Ecto neural progenitor cell (in vitro differentiated cells): ENCODE measurements at regions not wholly inside any gene's neighbourhood (a gene's known extent, or its start where the extent isn't known, plus 50 kb on each side); places are given as distances from the start of the nearest gene placed in this dataset.

Source experiments
- DNase-seq: peaks from one replicate; pipeline ENCODE4 v3.0.0-alpha.2; 2018; ENCODE audit warnings: low spot score

GRCh38 chr20:50426866-50427718 lies 83.1 kb upstream of the PTPN1 start:
- DNase-seq = no peak

- no peak for DNase-seq
These were observed 82.5 kb upstream of the PTPN1 start for GRCh38 chr20:50427719-50428083.

GRCh38 chr20:50428097-50428828 lies 81.9 kb upstream of the PTPN1 start:
- DNase-seq = no peak

GRCh38 chr20:50429412-50429811 lies 80.8 kb upstream of the PTPN1 start:
- DNase-seq = no peak

GRCh38 chr20:50431066-50431450 lies 79.1 kb upstream of the PTPN1 start:
- no peak for DNase-seq

GRCh38 chr20:50433001-50433761 lies 77.0 kb upstream of the PTPN1 start:
- DNase-seq = no peak

GRCh38 chr20:50434321-50434652 lies 75.9 kb upstream of the PTPN1 start:
- DNase-seq = no peak

- DNase-seq = no peak
These were observed 75.4 kb upstream of the PTPN1 start for GRCh38 chr20:50434653-50435396.

- no peak for DNase-seq
These were observed 74.7 kb upstream of the PTPN1 start for GRCh38 chr20:50435397-50436051.

GRCh38 chr20:50436052-50436656 lies 74.0 kb upstream of the PTPN1 start:
- DNase-seq = no peak

- no peak for DNase-seq
These were observed 73.5 kb upstream of the PTPN1 start for GRCh38 chr20:50436696-50437095.

- no peak for DNase-seq
These were observed 71.2 kb upstream of the PTPN1 start for GRCh38 chr20:50438986-50439407.

GRCh38 chr20:50439539-50440453 lies 70.4 kb upstream of the PTPN1 start:
- no peak for DNase-seq

- no peak for DNase-seq
These were observed 67.7 kb upstream of the PTPN1 start for GRCh38 chr20:50442512-50442911.

- no peak for DNase-seq
These were observed 64.6 kb upstream of the PTPN1 start for GRCh38 chr20:50445354-50446151.

- DNase-seq = no peak
These were observed 63.7 kb upstream of the PTPN1 start for GRCh38 chr20:50446351-50447101.

GRCh38 chr20:50447102-50447804 lies 62.9 kb upstream of the PTPN1 start:
- no peak for DNase-seq

GRCh38 chr20:50447817-50448216 lies 62.4 kb upstream of the PTPN1 start:
- DNase-seq = no peak
